BLaER1 treated with 17β-estradiol and CSF1 and Interleukin-3, amounts not matched to agents 10 nM and 100 nM (cell line): ENCODE measurements at regions not wholly inside any gene's neighbourhood (a gene's known extent, or its start where the extent isn't known, plus 50 kb on each side); places are given as distances from the start of the nearest gene placed in this dataset.

Experiments
- H3K27ac ChIP-seq, 11 experiments: shearing (Covaris generic); formaldehyde crosslinking; 2 replicates each; pipeline ENCODE4 v1.8.1; 2022
- H3K27me3 ChIP-seq, 11 experiments: shearing (Covaris generic); formaldehyde crosslinking; 2 replicates each; pipeline ENCODE4 v1.8.1; 2022
- H3K36me3 ChIP-seq, 11 experiments: shearing (Covaris generic); formaldehyde crosslinking; 2 replicates each; pipeline ENCODE4 v1.8.1; 2022
- H3K4me1 ChIP-seq, 10 experiments: shearing (Covaris generic); formaldehyde crosslinking; 2 replicates each; pipeline ENCODE4 v1.8.1; 2022
- H3K4me2 ChIP-seq, 11 experiments: shearing (Covaris generic); formaldehyde crosslinking; 2 replicates each; pipeline ENCODE4 v1.8.1; 2022
- H3K4me3 ChIP-seq, 10 experiments: shearing (Covaris generic); formaldehyde crosslinking; 2 replicates each; pipeline ENCODE4 v1.8.1; 2022
- H3K9ac ChIP-seq, 11 experiments: shearing (Covaris generic); formaldehyde crosslinking; 2 replicates each; pipeline ENCODE4 v1.8.1; 2022
- H3K9me3 ChIP-seq, 11 experiments: shearing (Covaris generic); formaldehyde crosslinking; replicated peaks in 1 of 11; 2 replicates each; pipeline ENCODE4 v1.8.1; 2022
- H4K20me1 ChIP-seq, 11 experiments: shearing (Covaris generic); formaldehyde crosslinking; 2 replicates each; pipeline ENCODE4 v1.8.1; 2022
- Cebpa-rat ChIP-seq, 11 experiments: shearing (Covaris generic); IDR thresholded peaks; 2 replicates each; pipeline ENCODE4 v1.8.1; 2022

- no peaks in the 10 kb centered on the region for H3K4me1 ChIP-seq
- no peak overlapping the region for H3K4me2 ChIP-seq
- H3K9ac ChIP-seq = no peak overlapping the region
- H3K27ac ChIP-seq = no peak overlapping the region
- H3K36me3 ChIP-seq = no peaks in the 10 kb centered on the region
- H3K27me3 ChIP-seq = no peaks in the 10 kb centered on the region
- H3K9me3 ChIP-seq = peaks cover 0 to 18% (median 0%) of the 10 kb centered on the region in 11 experiments; a peak in 4 of 22 replicates
- no peak for TF ChIP-seq Cebpa-rat (IDR thresholded peaks at IDR 0.05)
- no peaks in the 10 kb centered on the region for H4K20me1 ChIP-seq
- H3K4me3 ChIP-seq = no peak overlapping the region
These were observed 322.4 kb downstream of the MAN2A1 start for GRCh38 chr5:110012145-110012544.

- no peak for TF ChIP-seq Cebpa-rat (IDR thresholded peaks at IDR 0.05)
- H3K9ac ChIP-seq = no peak overlapping the region
- H3K4me2 ChIP-seq = no peak overlapping the region
- H3K4me1 ChIP-seq = no peaks in the 10 kb centered on the region
- no peaks in the 10 kb centered on the region for H4K20me1 ChIP-seq
- H3K36me3 ChIP-seq = no peaks in the 10 kb centered on the region
- H3K4me3 ChIP-seq = no peak overlapping the region
- no peak overlapping the region for H3K27ac ChIP-seq
- no peaks in the 10 kb centered on the region for H3K27me3 ChIP-seq
- peaks cover 0 to 18% (median 0%) of the 10 kb centered on the region in 11 experiments; a peak in 4 of 22 replicates for H3K9me3 ChIP-seq
These were observed 323.3 kb downstream of the MAN2A1 start for GRCh38 chr5:110013017-110013416.

GRCh38 chr5:110017854-110018253 lies 328.1 kb downstream of the MAN2A1 start:
- no peak overlapping the region for H3K4me3 ChIP-seq
- H3K36me3 ChIP-seq = no peaks in the 10 kb centered on the region
- TF ChIP-seq Cebpa-rat (IDR thresholded peaks at IDR 0.05) = no peak
- H3K4me2 ChIP-seq = no peak overlapping the region
- no peak overlapping the region for H3K9ac ChIP-seq
- no peaks in the 10 kb centered on the region for H4K20me1 ChIP-seq
- H3K27me3 ChIP-seq = no peaks in the 10 kb centered on the region
- no peak overlapping the region for H3K27ac ChIP-seq
- peaks cover 0 to 5% (median 0%) of the 10 kb centered on the region in 10 experiments; a peak in 1 of 20 replicates for H3K4me1 ChIP-seq
- H3K9me3 ChIP-seq = peaks cover 0 to 15% (median 7%) of the 10 kb centered on the region in 11 experiments; a peak in 9 of 22 replicates

GRCh38 chr5:110018509-110018908 lies 328.8 kb downstream of the MAN2A1 start:
- H3K4me3 ChIP-seq = no peak overlapping the region
- H3K9ac ChIP-seq = no peak overlapping the region
- no peak overlapping the region for H3K4me2 ChIP-seq
- peaks cover 0 to 15% (median 6%) of the 10 kb centered on the region in 11 experiments; a peak in 8 of 22 replicates for H3K9me3 ChIP-seq
- TF ChIP-seq Cebpa-rat (IDR thresholded peaks at IDR 0.05) = no peak
- H3K27me3 ChIP-seq = no peaks in the 10 kb centered on the region
- no peaks in the 10 kb centered on the region for H3K36me3 ChIP-seq
- H4K20me1 ChIP-seq = no peaks in the 10 kb centered on the region
- H3K4me1 ChIP-seq = peaks cover 0 to 5% (median 0%) of the 10 kb centered on the region in 10 experiments; a peak in 1 of 20 replicates
- H3K27ac ChIP-seq = no peak overlapping the region

GRCh38 chr5:110019119-110019518 lies 329.4 kb downstream of the MAN2A1 start:
- Histone ChIP-seq H4K20me1 (no peaks in the 10 kb centered on the region), H3K4me3 (no peak overlapping the region), H3K9me3 (peaks cover 0 to 15% (median 4%) of the 10 kb centered on the region in 11 experiments; a peak in 5 of 22 replicates), H3K4me1 (peaks cover 0 to 5% (median 0%) of the 10 kb centered on the region in 10 experiments; a peak in 1 of 20 replicates), H3K27ac (no peak overlapping the region), H3K9ac (no peak overlapping the region), H3K4me2 (no peak overlapping the region), H3K36me3 (no peaks in the 10 kb centered on the region), H3K27me3 (no peaks in the 10 kb centered on the region)
- TF ChIP-seq Cebpa-rat (IDR thresholded peaks at IDR 0.05) = no peak

- H3K27ac ChIP-seq = no peak overlapping the region
- no peaks in the 10 kb centered on the region for H3K36me3 ChIP-seq
- peaks cover 0 to 5% (median 0%) of the 10 kb centered on the region in 10 experiments; a peak in 1 of 20 replicates for H3K4me1 ChIP-seq
- H3K9ac ChIP-seq = no peak overlapping the region
- H3K4me3 ChIP-seq = no peak overlapping the region
- H3K27me3 ChIP-seq = no peaks in the 10 kb centered on the region
- TF ChIP-seq Cebpa-rat (IDR thresholded peaks at IDR 0.05) = no peak
- peaks cover 0 to 15% (median 4%) of the 10 kb centered on the region in 11 experiments; a peak in 5 of 22 replicates for H3K9me3 ChIP-seq
- H4K20me1 ChIP-seq = no peaks in the 10 kb centered on the region
- no peak overlapping the region for H3K4me2 ChIP-seq
These were observed 330.1 kb downstream of the MAN2A1 start for GRCh38 chr5:110019780-110020179.

- H3K9ac ChIP-seq = no peak overlapping the region
These were observed 331.5 kb downstream of the MAN2A1 start for GRCh38 chr5:110021251-110021650.

GRCh38 chr5:110025160-110025559 lies 335.4 kb downstream of the MAN2A1 start:
- Histone ChIP-seq H3K27me3 (no peaks in the 10 kb centered on the region), H3K4me2 (no peak overlapping the region), H3K9ac (no peak overlapping the region), H3K4me3 (no peak overlapping the region), H3K36me3 (no peaks in the 10 kb centered on the region), H3K27ac (no peak overlapping the region), H3K9me3 (peaks cover 0 to 7% (median 0%) of the 10 kb centered on the region in 11 experiments; a peak in 3 of 22 replicates), H3K4me1 (peaks cover 0 to 5% (median 0%) of the 10 kb centered on the region in 10 experiments; a peak in 1 of 20 replicates), H4K20me1 (no peaks in the 10 kb centered on the region)
- 0 out of 22 replicates have a peak, but pooled peaks of 2 of the 11 experiments have one; percentile 35 to 43 for TF ChIP-seq Cebpa-rat (IDR thresholded peaks at IDR 0.05)

More at GRCh38 chr5:110021251-110021650, 331.5 kb downstream of the MAN2A1 start:
- Histone ChIP-seq H4K20me1 (no peaks in the 10 kb centered on the region), H3K36me3 (no peaks in the 10 kb centered on the region), H3K27ac (no peak overlapping the region), H3K27me3 (no peaks in the 10 kb centered on the region), H3K4me1 (peaks cover 0 to 5% (median 0%) of the 10 kb centered on the region in 10 experiments; a peak in 1 of 20 replicates), H3K4me2 (no peak overlapping the region), H3K9me3 (peaks cover 0 to 15% (median 4%) of the 10 kb centered on the region in 11 experiments; a peak in 5 of 22 replicates), H3K4me3 (no peak overlapping the region)
- TF ChIP-seq Cebpa-rat (IDR thresholded peaks at IDR 0.05) = no peak

GRCh38 chr5:110027527-110028322 lies 338.0 kb downstream of the MAN2A1 start:
- Histone ChIP-seq H3K36me3 (no peaks in the 10 kb centered on the region), H3K9me3 (no peaks in the 10 kb centered on the region), H3K27ac (no peak overlapping the region), H3K4me3 (no peak overlapping the region), H3K27me3 (no peaks in the 10 kb centered on the region), H3K4me1 (peaks cover 0 to 8% (median 0%) of the 10 kb centered on the region in 10 experiments; a peak in 2 of 20 replicates), H3K9ac (no peak overlapping the region), H3K4me2 (no peak overlapping the region), H4K20me1 (no peaks in the 10 kb centered on the region)
- no peak for TF ChIP-seq Cebpa-rat (IDR thresholded peaks at IDR 0.05)
